Right kidney (tissue), 1 donor: ENCODE measurements at regions not wholly inside any gene's neighbourhood (a gene's known extent, or its start where the extent isn't known, plus 50 kb on each side); places are given as distances from the start of the nearest gene placed in this dataset.

Source experiments
- DNase-seq: peaks from one replicate; pipeline ENCODE4 v3.0.0-alpha.2; 2016

- no peak for DNase-seq
Measured at GRCh38 chr1:2887941-2888855, 86.7 kb upstream of the TTC34 start.

- no peak for DNase-seq
Measured at GRCh38 chr1:2890221-2890850, 88.8 kb upstream of the TTC34 start.

GRCh38 chr1:2891923-2892448 is 90.5 kb upstream of the TTC34 start:
- no peak for DNase-seq

- DNase-seq, result no peak
Measured at GRCh38 chr1:2893473-2894120, 92.1 kb upstream of the TTC34 start.

GRCh38 chr1:2894381-2895041 is 93.0 kb upstream of the TTC34 start:
- no peak for DNase-seq

- no peak for DNase-seq
Measured at GRCh38 chr1:2896824-2897223, 95.3 kb upstream of the TTC34 start.

- no peak for DNase-seq
Measured at GRCh38 chr1:2903226-2903625, 101.7 kb upstream of the TTC34 start.

- DNase-seq, result no peak
Measured at GRCh38 chr1:2904191-2904590, 102.7 kb upstream of the TTC34 start.

GRCh38 chr1:2905356-2905755 is 103.9 kb upstream of the TTC34 start:
- no peak for DNase-seq

GRCh38 chr1:2906085-2906484 is 104.6 kb upstream of the TTC34 start:
- no peak for DNase-seq

- no peak for DNase-seq
Measured at GRCh38 chr1:2906620-2907019, 105.1 kb upstream of the TTC34 start.

- DNase-seq, result no peak
Measured at GRCh38 chr1:2907051-2907450, 105.6 kb upstream of the TTC34 start.

DNA sequence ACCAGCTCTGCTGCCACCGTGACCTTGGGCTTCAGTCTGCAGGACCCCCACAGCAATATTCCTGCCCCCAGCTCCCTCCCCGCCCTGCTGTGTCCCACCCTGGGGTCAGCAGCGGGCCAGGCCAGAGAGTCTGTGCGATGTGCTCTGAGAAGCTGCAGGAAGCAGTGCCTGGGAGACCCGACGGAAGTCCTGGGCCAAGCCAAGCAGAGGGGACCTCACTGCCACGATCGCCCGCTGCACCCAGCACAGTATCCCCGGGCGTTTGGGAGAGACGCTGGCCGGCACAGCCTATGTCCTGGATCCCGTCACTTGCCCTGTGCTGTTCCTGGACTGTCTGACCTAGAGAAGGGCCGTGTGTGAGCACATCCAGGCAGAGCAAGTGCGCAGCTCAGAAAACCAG is 106.6 kb upstream of the TTC34 start:
- DNase-seq, result no peak

DNA sequence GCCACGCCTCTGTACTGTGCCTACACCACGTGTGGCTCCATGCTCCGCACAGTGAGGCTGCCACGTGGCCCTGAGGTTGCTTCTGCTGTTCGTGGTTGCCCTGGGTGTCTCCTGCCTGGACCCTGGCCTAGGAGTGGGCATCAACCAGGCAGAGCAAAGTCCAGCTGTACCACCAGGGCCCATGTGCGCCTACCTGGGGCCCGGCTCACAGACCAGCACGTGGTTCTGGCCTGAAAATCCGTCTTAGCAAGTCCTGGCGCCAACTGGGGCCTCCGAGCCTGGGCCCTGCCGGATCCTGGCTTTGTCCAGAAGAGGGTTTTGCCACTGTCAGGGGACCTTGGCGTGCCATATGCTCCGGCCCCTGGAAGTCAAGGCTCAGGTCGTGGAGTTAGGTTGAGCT is 107.1 kb upstream of the TTC34 start:
- no peak for DNase-seq

- DNase-seq, result no peak
Measured at GRCh38 chr1:2909797-2910196, 108.3 kb upstream of the TTC34 start.

- no peak for DNase-seq
Measured at GRCh38 chr1:2910211-2910610, 108.7 kb upstream of the TTC34 start.

DNA sequence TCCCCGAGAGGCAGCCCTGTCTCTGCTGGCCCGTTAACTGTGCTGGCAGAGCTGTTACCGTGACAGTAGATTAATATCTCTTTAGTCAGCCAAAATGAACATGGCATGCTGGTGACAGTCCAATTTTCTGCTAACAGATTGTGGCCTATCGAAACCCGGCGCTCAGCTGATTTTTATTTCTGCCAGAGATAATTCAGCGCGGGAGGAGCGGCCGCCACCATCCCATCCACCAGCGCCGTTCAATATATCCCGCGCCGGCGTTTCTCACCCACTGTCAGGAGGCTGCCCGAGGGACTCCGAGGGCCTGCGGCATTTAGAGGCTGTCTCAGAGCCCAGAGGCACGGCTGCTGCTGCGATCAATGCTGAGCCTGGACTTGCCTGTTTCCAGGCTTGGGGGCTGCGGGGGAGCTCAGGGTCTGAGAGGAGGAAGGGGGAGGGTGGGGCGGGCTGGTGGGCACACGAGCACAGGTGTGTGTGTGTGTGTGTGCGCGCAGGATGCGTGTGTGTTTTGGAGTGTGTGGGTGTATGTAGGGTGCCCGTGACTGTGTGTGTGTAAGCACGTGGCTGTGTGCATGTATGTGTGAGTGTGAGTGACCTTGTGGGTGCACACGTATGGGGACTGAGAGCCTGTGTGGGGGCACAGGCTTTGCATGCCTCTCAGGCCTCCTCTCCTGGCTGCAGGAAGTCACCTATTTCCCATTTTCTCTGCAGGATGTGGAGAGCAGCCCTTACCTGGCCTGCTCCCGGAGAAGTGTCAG is 109.7 kb upstream of the ACTRT2 start:
- no peak for DNase-seq

DNA sequence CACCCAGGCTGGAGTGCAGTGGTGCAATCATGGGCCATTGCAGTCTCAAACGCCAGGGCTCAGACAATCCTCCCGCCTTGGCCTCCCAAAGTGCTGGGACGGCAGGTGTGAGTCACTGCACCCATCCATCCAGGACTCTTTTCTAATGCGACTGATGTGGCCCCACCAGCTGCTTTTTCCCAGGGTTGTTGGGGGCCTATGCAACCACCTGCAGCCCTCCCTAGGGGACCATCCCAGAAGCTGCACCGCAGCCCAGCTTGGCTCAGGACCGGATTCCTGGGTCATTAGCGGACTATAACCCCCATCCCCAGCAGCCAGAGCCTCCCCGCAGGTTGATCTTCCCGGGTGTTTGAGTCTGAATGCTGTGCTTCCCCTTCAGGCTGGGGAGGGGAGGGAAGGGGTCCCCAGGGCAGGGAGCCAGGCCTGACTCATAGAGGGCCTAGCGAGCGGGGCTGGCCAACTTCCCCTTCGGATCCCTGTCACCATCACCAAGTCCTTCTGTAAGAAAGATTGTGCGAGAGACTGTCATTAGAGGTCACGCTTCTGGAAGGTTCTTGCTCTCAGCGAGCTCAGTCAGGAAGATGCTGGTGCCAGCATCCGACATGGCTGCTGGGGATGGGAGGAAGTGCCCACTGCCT is 108.7 kb upstream of the ACTRT2 start:
- no peak for DNase-seq

GRCh38 chr1:2913091-2913490 is 108.2 kb upstream of the ACTRT2 start:
- DNase-seq, result no peak

- DNase-seq, result no peak
Measured at GRCh38 chr1:2914702-2915101, 106.6 kb upstream of the ACTRT2 start.

GRCh38 chr1:2916153-2916552 is 105.1 kb upstream of the ACTRT2 start:
- no peak for DNase-seq
